A673 (cell line): ENCODE measurements at regions not wholly inside any gene's neighbourhood (a gene's known extent, or its start where the extent isn't known, plus 50 kb on each side); places are given as distances from the start of the nearest gene placed in this dataset.

ENCODE experiments used
- BruUV-seq: library from RNA; stranded (reverse); fragments of 400-500 nt; replicated peaks from 2 replicates; lab custom pipeline; 2021; lab: Mats Ljungman, UMichigan
- CTCF ChIA-PET: fragments of 300-600 bp; sonication (Branson Sonifier 250); formaldehyde crosslinking; loops from one replicate; lab custom pipeline; 2022; ENCODE audit warnings: antibody characterized with exemption; lab: Charles Lee
- POLR2A ChIA-PET: fragments of 300-600 bp; sonication (Branson Sonifier 250); formaldehyde crosslinking; loops from one replicate; lab custom pipeline; 2022; ENCODE audit warnings: antibody characterized with exemption; ENCODE audit not compliant: low non-redundant PET; lab: Charles Lee
- DNase-seq: peaks from one replicate; pipeline ENCODE4 v3.0.0-alpha.2; 2015; ENCODE audit warnings: low spot score
- H3K27ac ChIP-seq: fragments of 200-600 bp; sonication (generic); 2 replicates; pipeline ENCODE4 v1.5.1; 2016; ENCODE audit warnings: mixed run types, low read depth, mild to moderate bottlenecking, mixed read lengths, antibody characterized with exemption, low read length; ENCODE audit not compliant: poor library complexity, severe bottlenecking
- H3K27me3 ChIP-seq: fragments of 200-600 bp; sonication (generic); replicated peaks from 2 replicates; pipeline ENCODE4 v1.6.1; 2017; ENCODE audit warnings: mixed run types, low read depth, mild to moderate bottlenecking, mixed read lengths, antibody characterized with exemption, low read length; ENCODE audit not compliant: insufficient read depth, poor library complexity
- H3K36me3 ChIP-seq: fragments of 200-600 bp; sonication (generic); 2 replicates; pipeline ENCODE4 v1.6.1; 2016; ENCODE audit warnings: mixed run types, mild to moderate bottlenecking, mixed read lengths, antibody characterized with exemption, low read length; ENCODE audit not compliant: insufficient read depth, poor library complexity, severe bottlenecking
- H3K4me1 ChIP-seq: fragments of 200-600 bp; sonication (generic); 2 replicates; pipeline ENCODE4 v1.6.1; 2017; ENCODE audit warnings: mixed run types, mild to moderate bottlenecking, mixed read lengths, antibody characterized with exemption, low read length; ENCODE audit not compliant: insufficient read depth, poor library complexity, severe bottlenecking
- H3K4me3 ChIP-seq: fragments of 200-600 bp; sonication (generic); 2 replicates; pipeline ENCODE4 v1.5.1; 2016; ENCODE audit warnings: low read depth, mixed run types, mild to moderate bottlenecking, mixed read lengths, low read length; ENCODE audit not compliant: poor library complexity, severe bottlenecking
- H3K9me3 ChIP-seq: fragments of 200-600 bp; sonication (generic); 2 replicates; pipeline ENCODE4 v1.6.1; 2016; ENCODE audit warnings: mixed run types, low read depth, mild to moderate bottlenecking, mixed read lengths, antibody characterized with exemption, low read length; ENCODE audit not compliant: poor library complexity, severe bottlenecking
- EZH2 ChIP-seq: fragments of 200-600 bp; sonication (generic); IDR thresholded peaks from 2 replicates; pipeline ENCODE4 v1.6.1; 2017; ENCODE audit warnings: borderline replicate concordance, low read depth, mild to moderate bottlenecking, mixed read lengths, antibody characterized with exemption, low read length; ENCODE audit not compliant: poor library complexity, severe bottlenecking
- intact Hi-C: fragments of 100-400 bp; cut with micrococcal nuclease; formaldehyde crosslinking; loops from one replicate; pipeline ENCODE4 v1.10.0; 2022; ENCODE audit not compliant: unreplicated experiment
- TF ChIP-seq, protein P1 (sequence below): fragments of 300-800, 200-600 bp; sonication (generic); conservative IDR thresholded peaks from 2 replicates; pipeline ENCODE4 v1.5.1; 2017; ENCODE audit warnings: low read depth, mild to moderate bottlenecking, antibody characterized with exemption, low read length, moderate library complexity, mixed read lengths

DNA sequence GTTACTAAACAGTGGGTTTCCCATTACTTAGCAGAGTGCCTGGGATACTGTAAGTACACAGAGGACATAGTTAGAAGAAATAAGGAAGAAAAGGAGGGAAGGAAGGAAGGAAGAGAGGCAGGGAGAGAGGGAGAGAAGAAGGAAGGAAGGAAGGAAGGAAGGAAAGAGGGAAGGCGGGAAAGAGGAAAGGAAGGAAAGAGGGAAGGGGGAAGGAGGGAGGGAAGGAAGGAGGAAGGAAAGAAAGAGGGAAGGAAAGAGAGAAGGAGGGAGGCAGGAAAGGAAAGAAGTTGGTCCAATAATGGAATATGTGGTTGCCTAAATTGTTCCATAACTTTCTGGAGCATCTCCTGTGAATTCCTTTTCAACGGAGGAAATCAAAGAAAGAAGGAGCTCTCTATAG is 1230.4 kb downstream of the AACS start:
- Histone ChIP-seq H3K9me3 (no peaks in the 10 kb centered on the region), H3K4me3 (no peak overlapping the region), H3K27ac (no peak overlapping the region), H3K27me3 (no peaks in the 10 kb centered on the region), H3K36me3 (no peaks in the 10 kb centered on the region), H3K4me1 (no peaks in the 10 kb centered on the region)
- intact Hi-C loops = no loop called here
- BruUV-seq = no TSS peak
- ChIA-PET CTCF (no interaction called here), POLR2A (interaction anchor here (0.6 kb wide), 1 partner anchor 47 kb away, joined by 3 read pairs; no protein-coding TSS in a partner anchor)
- TF ChIP-seq, protein P1, sequence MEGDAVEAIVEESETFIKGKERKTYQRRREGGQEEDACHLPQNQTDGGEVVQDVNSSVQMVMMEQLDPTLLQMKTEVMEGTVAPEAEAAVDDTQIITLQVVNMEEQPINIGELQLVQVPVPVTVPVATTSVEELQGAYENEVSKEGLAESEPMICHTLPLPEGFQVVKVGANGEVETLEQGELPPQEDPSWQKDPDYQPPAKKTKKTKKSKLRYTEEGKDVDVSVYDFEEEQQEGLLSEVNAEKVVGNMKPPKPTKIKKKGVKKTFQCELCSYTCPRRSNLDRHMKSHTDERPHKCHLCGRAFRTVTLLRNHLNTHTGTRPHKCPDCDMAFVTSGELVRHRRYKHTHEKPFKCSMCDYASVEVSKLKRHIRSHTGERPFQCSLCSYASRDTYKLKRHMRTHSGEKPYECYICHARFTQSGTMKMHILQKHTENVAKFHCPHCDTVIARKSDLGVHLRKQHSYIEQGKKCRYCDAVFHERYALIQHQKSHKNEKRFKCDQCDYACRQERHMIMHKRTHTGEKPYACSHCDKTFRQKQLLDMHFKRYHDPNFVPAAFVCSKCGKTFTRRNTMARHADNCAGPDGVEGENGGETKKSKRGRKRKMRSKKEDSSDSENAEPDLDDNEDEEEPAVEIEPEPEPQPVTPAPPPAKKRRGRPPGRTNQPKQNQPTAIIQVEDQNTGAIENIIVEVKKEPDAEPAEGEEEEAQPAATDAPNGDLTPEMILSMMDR = no peak
- no peak for TF ChIP-seq EZH2
- no peak for DNase-seq

DNA sequence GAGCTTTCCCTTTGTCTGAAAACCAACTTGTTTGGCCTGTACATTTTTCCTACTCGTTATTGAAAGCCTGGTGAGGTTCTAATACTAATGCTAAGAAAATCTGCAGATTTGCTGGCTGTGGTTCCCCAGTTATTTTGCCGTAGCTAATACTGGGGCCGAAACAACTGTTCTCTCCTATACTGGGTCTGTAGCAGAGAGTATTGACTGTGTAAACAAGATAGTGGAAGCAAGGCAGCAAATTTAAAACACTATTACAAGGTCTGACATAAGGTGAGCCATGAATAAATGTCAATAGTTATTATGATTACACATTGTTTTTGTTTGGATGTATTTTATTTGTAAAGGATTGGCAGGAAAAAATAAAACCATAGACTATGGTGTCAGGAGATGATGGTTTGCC is 1244.0 kb downstream of the AACS start:
- CTCF ChIA-PET = no interaction called here
- POLR2A ChIA-PET = no interaction called here
- H3K27me3 ChIP-seq = no peaks in the 10 kb centered on the region
- TF ChIP-seq, protein P1 = no peak
- no peak for TF ChIP-seq EZH2
- no peak overlapping the region for H3K4me3 ChIP-seq
- no peaks in the 10 kb centered on the region for H3K36me3 ChIP-seq
- intact Hi-C loops = no loop called here
- H3K9me3 ChIP-seq = no peaks in the 10 kb centered on the region
- no peaks in the 10 kb centered on the region for H3K4me1 ChIP-seq
- BruUV-seq = no TSS peak
- no peak for DNase-seq
- H3K27ac ChIP-seq = no peak overlapping the region

DNA sequence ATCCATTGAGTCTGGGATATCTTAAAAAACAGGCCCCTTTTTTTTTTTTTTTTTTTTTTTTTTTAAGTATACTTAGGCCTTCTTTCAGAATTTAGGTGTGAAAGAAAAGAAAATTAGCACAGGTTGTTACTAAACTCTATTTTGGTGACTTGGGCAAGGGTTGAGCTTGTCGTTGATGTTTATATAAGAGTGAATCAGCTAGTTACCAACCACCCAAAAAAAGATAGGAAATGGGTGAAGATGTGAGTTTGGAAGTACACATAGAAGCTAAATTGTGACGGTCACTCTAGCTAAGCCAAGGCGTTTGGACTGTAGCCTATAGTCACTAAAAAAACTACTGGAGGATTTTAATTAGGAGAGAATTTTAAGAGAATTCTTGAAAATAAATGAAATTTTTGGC is 1247.2 kb downstream of the AACS start:
- no peak for DNase-seq
- no peak for TF ChIP-seq EZH2
- TF ChIP-seq, protein P1 = no peak
- intact Hi-C loops = no loop called here
- CTCF ChIA-PET = no interaction called here
- Histone ChIP-seq H3K27ac (no peak overlapping the region), H3K4me3 (no peak overlapping the region), H3K36me3 (no peaks in the 10 kb centered on the region), H3K27me3 (no peaks in the 10 kb centered on the region), H3K9me3 (no peaks in the 10 kb centered on the region), H3K4me1 (no peaks in the 10 kb centered on the region)
- no TSS peak for BruUV-seq
- POLR2A ChIA-PET = no interaction called here
